ENCODE measurements at regions not wholly inside any gene's neighbourhood (a gene's known extent, or its start where the extent isn't known, plus 50 kb on each side); places are given as distances from the start of the nearest gene placed in this dataset.
"Not testable (repeated sequence)": the region's sequence is repeated elsewhere in the genome, so short reads cannot be mapped to it uniquely, and the experiment has no call there.

DNA sequence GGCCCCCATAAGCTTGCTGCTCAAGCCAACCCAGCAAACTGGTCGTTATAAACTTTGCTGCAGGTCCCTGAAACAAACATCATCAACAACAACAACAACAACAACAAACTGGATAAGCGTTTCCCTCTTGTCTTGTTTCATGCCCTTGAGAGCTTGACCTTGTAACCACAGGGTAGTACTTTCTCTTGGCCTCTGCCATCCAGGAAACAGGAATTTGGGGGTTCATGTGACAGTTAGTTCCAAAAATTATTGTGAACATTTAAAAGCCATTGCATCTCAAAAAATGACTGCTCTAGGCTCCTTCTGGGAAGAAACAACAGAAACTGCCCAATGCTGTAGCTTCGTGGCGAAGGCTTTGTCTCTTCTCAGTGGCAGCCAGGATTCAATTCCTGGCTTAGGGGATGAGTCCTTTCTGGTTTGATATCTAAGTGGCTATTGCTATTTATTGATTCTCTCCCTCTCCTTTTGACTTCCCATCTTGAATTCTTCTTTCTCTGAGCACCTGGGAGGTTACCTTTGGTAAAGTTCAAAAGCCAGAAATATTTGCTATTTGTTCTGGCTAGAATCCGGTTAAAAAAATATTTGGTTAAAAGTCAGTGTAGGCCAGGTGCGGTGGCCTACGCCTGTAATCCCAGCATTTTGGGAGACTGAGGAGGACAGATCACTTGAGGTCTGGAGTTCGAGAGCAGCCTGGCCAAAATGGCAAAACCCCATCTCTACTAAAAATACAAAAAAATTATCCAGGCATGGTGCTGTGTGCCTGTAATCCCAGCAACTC is 52.0 kb upstream of the CPM start:
- DNase-seq (ENCODE audit: low spot score) = no peak
- Mint-ChIP-seq H3K27ac (ENCODE audit: unreplicated experiment) (no peak overlapping the region), H3K4me1 (ENCODE audit: low read depth) (no peaks in the 10 kb centered on the region), H3K4me3 (ENCODE audit: unreplicated experiment) (no peak overlapping the region), H3K27me3 (ENCODE audit: low read depth) (peaks cover 8% of the 10 kb centered on the region), H3K36me3 (ENCODE audit: low read depth) (peaks cover 5% of the 10 kb centered on the region), H3K9me3 (ENCODE audit: low read depth) (peaks cover 12% of the 10 kb centered on the region)
- TF ChIP-seq CTCF (IDR thresholded peaks at IDR 0.05) = no peak

DNA sequence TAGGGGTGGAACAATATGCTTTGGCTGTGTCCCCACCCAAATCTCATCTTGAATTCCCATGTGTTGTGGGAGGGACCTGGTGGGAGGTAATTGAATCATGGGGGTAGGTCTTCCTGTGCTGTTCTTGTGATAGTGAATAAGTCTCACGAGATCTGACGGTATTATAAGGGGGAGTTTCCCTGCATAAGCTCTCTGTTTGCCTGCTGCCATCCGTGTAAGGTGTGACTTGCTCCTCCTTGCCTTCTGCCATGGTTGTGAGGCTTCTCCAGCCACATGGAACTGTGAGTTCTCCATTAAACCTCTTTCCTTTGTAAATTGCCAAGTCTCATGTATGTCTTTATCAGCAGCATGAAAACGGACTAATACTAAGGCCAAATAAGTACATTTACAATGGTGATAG is 64.6 kb upstream of the CPM start:
- not testable (repeated sequence) for DNase-seq (ENCODE audit: low spot score); H3K4me1 Mint-ChIP-seq (ENCODE audit: low read depth); H3K4me3 Mint-ChIP-seq (ENCODE audit: unreplicated experiment); H3K27ac Mint-ChIP-seq (ENCODE audit: unreplicated experiment); H3K36me3 Mint-ChIP-seq (ENCODE audit: low read depth); H3K27me3 Mint-ChIP-seq (ENCODE audit: low read depth)
- H3K9me3 Mint-ChIP-seq (ENCODE audit: low read depth) = peaks cover 15% of the 10 kb centered on the region

GRCh38 chr12:68998041-68998440 is 65.1 kb upstream of the CPM start:
- Mint-ChIP-seq H3K9me3 (ENCODE audit: low read depth) (peaks cover 15% of the 10 kb centered on the region), H3K4me3 (ENCODE audit: unreplicated experiment) (no peak overlapping the region), H3K27ac (ENCODE audit: unreplicated experiment) (no peak overlapping the region), H3K36me3 (ENCODE audit: low read depth) (peaks cover 2% of the 10 kb centered on the region), H3K4me1 (ENCODE audit: low read depth) (peaks cover 4% of the 10 kb centered on the region), H3K27me3 (ENCODE audit: low read depth) (no peaks in the 10 kb centered on the region)
- TF ChIP-seq CTCF (IDR thresholded peaks at IDR 0.05) = no peak
- DNase-seq (ENCODE audit: low spot score) = no peak

GRCh38 chr12:69000074-69000473 is 67.1 kb upstream of the CPM start:
- Mint-ChIP-seq H3K4me3 (ENCODE audit: unreplicated experiment) (no peak overlapping the region), H3K27ac (ENCODE audit: unreplicated experiment) (no peak overlapping the region), H3K9me3 (ENCODE audit: low read depth) (peaks cover 10% of the 10 kb centered on the region), H3K4me1 (ENCODE audit: low read depth) (peaks cover 4% of the 10 kb centered on the region), H3K27me3 (ENCODE audit: low read depth) (no peaks in the 10 kb centered on the region), H3K36me3 (ENCODE audit: low read depth) (no peaks in the 10 kb centered on the region)
- DNase-seq (ENCODE audit: low spot score) = no peak
- no peak for TF ChIP-seq CTCF (IDR thresholded peaks at IDR 0.05)

DNA sequence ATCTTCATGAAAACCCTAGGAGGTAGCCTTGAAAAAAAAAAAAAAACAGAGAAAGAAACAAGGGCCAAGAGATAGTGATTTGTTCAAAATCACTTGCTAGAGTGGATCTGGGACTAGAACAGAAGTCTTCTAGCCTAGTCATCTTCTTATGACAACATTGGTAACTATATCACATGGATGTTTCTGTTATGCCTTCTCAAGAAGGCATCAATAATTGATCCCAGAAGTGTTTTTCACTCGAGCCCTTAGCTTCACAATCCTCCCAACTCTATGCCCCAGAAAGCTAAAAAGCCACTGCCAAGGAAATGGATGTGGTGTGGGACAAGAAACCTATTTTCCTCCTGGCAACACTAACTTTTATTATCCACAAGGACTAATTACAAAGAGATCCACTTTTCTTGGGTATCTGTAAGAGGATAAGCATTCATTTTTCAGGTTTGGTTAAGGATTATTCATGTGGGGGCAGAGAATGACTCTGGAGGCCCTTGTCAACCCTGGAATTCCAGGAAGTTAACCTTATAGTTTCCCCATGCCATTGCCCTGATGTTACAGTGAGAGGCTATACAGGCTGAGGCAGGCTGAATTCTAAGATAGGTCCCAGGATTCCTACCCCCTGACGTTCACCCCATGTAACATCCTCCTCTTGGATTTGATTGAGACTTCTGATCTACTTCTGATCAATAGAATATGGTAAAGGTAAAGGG is 67.7 kb upstream of the CPM start:
- H3K27ac Mint-ChIP-seq (ENCODE audit: unreplicated experiment) = no peak overlapping the region
- H3K9me3 Mint-ChIP-seq (ENCODE audit: low read depth) = peaks cover 10% of the 10 kb centered on the region

More for the DNA sequence above, 67.7 kb upstream of the CPM start:
- no peak for TF ChIP-seq CTCF (IDR thresholded peaks at IDR 0.05)
- Mint-ChIP-seq H3K4me1 (ENCODE audit: low read depth) (peaks cover 4% of the 10 kb centered on the region), H3K27me3 (ENCODE audit: low read depth) (no peaks in the 10 kb centered on the region), H3K36me3 (ENCODE audit: low read depth) (no peaks in the 10 kb centered on the region), H3K4me3 (ENCODE audit: unreplicated experiment) (no peak overlapping the region)
- DNase-seq (ENCODE audit: low spot score) = no peak
